HL-60 (cell line): ENCODE measurements at regions not wholly inside any gene's neighbourhood (a gene's known extent, or its start where the extent isn't known, plus 50 kb on each side); places are given as distances from the start of the nearest gene placed in this dataset.

Experiments
- DNase-seq, 2 experiments: peaks; one replicate each; pipeline ENCODE4 v3.0.0-alpha.2; 2010 to 2020; ENCODE audit warnings: low read depth in 1 of 2, low spot score in 1 of 2
- H3K27ac ChIP-seq: fragments of 250-450 bp; sonication (Bioruptor Pico); replicated peaks from 2 replicates; pipeline ENCODE4 v1.5.1; 2020; ENCODE audit warnings: mild to moderate bottlenecking, moderate library complexity
- H3K27me3 ChIP-seq: fragments of 250-450 bp; sonication (Bioruptor Pico); 2 replicates; pipeline ENCODE4 v1.5.1; 2021; ENCODE audit warnings: mild to moderate bottlenecking, moderate library complexity; ENCODE audit not compliant: insufficient read depth, poor library complexity, severe bottlenecking
- H3K4me3 ChIP-seq: replicated peaks from 2 replicates; pipeline ENCODE4 v1.5.1; 2011; ENCODE audit warnings: mild to moderate bottlenecking, control low read depth, low read length; ENCODE audit not compliant: insufficient read depth
- CTCF ChIP-seq: IDR thresholded peaks from one replicate; pipeline ENCODE4 v1.5.1; 2011; ENCODE audit warnings: low read length, control low read depth, inconsistent platforms; ENCODE audit not compliant: insufficient read depth
- GABPA ChIP-seq: IDR thresholded peaks from 2 replicates; pipeline ENCODE4 v1.6.1; 2012; ENCODE audit warnings: low read depth
- POLR2AphosphoS5 ChIP-seq: IDR thresholded peaks from 2 replicates; pipeline ENCODE4 v1.6.1; 2012; ENCODE audit warnings: low read depth
- REST ChIP-seq: IDR thresholded peaks from 2 replicates; pipeline ENCODE4 v1.6.1; 2012; ENCODE audit warnings: low read depth; ENCODE audit not compliant: insufficient replicate concordance
- SPI1 ChIP-seq: IDR thresholded peaks from 2 replicates; pipeline ENCODE4 v1.6.1; 2012; ENCODE audit warnings: low read depth, mild to moderate bottlenecking, borderline replicate concordance

- no peaks in the 10 kb centered on the region for H3K27me3 ChIP-seq
- no peak overlapping the region for H3K27ac ChIP-seq
- no peak overlapping the region for H3K4me3 ChIP-seq
- TF ChIP-seq REST (no peak), GABPA (no peak), CTCF (no peak), SPI1 (no peak), POLR2AphosphoS5 (no peak)
- DNase-seq = no peak
These were observed 84.7 kb downstream of the HHIPL2 start for GRCh38 chr1:222463059-222463730.

- H3K27me3 ChIP-seq = no peaks in the 10 kb centered on the region
- TF ChIP-seq REST (no peak), CTCF (no peak), POLR2AphosphoS5 (no peak), SPI1 (no peak), GABPA (no peak)
- H3K27ac ChIP-seq = no peak overlapping the region
- H3K4me3 ChIP-seq = no peak overlapping the region
- DNase-seq = no peak
These were observed 85.3 kb downstream of the HHIPL2 start for GRCh38 chr1:222462601-222463000.

GRCh38 chr1:222461941-222462340 is 86.0 kb downstream of the HHIPL2 start:
- TF ChIP-seq SPI1 = no peak
- no peak for TF ChIP-seq GABPA
- no peak for TF ChIP-seq REST
- TF ChIP-seq POLR2AphosphoS5 = no peak
- TF ChIP-seq CTCF = no peak
- no peak for DNase-seq
- Histone ChIP-seq H3K27me3 (no peaks in the 10 kb centered on the region), H3K27ac (no peak overlapping the region), H3K4me3 (no peak overlapping the region)
